OCI-LY3 (cell line): ENCODE measurements at regions not wholly inside any gene's neighbourhood (a gene's known extent, or its start where the extent isn't known, plus 50 kb on each side); places are given as distances from the start of the nearest gene placed in this dataset.

Source experiments
- EZH2phosphoT487 ChIP-seq: fragments of 200-600 bp; shearing (Covaris generic); IDR thresholded peaks from 2 replicates; pipeline ENCODE4 v1.6.1; 2018; ENCODE audit warnings: antibody characterized with exemption, mixed run types, low read depth
- TF ChIP-seq, protein P1 (sequence below): fragments of 200-600, 300-600 bp; sonication (generic); IDR thresholded peaks from 2 replicates; pipeline ENCODE4 v1.5.1; 2014; ENCODE audit warnings: antibody characterized with exemption, low read length, low read depth

DNA sequence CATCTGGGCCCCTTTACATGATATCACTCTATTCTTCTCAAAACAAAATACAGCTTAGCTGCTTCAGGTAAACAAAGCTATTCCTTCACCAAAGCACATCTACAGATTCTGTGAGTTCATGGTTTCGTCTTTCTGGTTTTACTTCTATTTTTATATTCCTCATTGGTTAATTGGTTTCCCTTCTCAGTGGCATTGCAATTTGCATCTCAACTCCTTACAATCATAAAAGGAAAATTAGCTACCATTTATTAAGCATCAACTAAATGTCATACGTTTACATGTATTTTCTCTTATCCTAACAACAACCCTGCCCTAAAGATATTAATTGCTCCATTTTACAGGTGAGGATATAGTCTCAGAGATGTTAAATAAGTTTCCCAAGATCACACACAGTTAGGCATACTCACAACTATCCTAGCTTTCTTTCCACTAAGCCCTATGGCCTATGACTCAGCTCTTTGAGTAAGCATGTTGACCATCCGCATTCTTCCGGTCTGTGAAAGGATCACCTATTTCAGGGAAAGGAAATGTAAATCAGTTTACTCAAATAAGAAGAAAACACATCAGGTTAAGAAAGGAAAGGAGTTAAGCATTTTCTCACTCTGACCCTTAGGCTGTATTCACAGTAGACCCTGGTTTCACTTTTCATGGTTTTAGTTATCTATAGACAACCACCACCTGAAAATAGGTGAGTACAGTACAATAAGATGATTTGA is 146.1 kb downstream of the CAAP1 start:
- TF ChIP-seq, protein P1, sequence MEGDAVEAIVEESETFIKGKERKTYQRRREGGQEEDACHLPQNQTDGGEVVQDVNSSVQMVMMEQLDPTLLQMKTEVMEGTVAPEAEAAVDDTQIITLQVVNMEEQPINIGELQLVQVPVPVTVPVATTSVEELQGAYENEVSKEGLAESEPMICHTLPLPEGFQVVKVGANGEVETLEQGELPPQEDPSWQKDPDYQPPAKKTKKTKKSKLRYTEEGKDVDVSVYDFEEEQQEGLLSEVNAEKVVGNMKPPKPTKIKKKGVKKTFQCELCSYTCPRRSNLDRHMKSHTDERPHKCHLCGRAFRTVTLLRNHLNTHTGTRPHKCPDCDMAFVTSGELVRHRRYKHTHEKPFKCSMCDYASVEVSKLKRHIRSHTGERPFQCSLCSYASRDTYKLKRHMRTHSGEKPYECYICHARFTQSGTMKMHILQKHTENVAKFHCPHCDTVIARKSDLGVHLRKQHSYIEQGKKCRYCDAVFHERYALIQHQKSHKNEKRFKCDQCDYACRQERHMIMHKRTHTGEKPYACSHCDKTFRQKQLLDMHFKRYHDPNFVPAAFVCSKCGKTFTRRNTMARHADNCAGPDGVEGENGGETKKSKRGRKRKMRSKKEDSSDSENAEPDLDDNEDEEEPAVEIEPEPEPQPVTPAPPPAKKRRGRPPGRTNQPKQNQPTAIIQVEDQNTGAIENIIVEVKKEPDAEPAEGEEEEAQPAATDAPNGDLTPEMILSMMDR = no peak
- TF ChIP-seq EZH2phosphoT487 = no peak
